Endothelial cell of umbilical vein (primary cell): ENCODE measurements at regions not wholly inside any gene's neighbourhood (a gene's known extent, or its start where the extent isn't known, plus 50 kb on each side); places are given as distances from the start of the nearest gene placed in this dataset.
A peak's percentile ranks its signal among the peaks of the same experiment; 100 is the strongest.
"Not testable (repeated sequence)": the region's sequence is repeated elsewhere in the genome, so short reads cannot be mapped to it uniquely, and the experiment has no call there.

Experiments used
- BruUV-seq: library from RNA; stranded (reverse); fragments of 400-500 nt; replicated peaks from 2 replicates; lab custom pipeline; 2021; lab: Mats Ljungman, UMichigan
- CTCF ChIA-PET: fragments of 300-600, 350-600 bp; sonication (Branson Sonifier 250); formaldehyde crosslinking; loops from one replicate; lab custom pipeline; 2021; ENCODE audit warnings: antibody characterized with exemption, inconsistent platforms; lab: Charles Lee
- POLR2A ChIA-PET: fragments of 300-600, 350-600 bp; sonication (Branson Sonifier 250); formaldehyde crosslinking; loops from one replicate; lab custom pipeline; 2021; ENCODE audit warnings: antibody characterized with exemption, inconsistent platforms; lab: Charles Lee
- DNase-seq: peaks from one replicate; pipeline ENCODE4 v3.0.0-alpha.2; 2011; ENCODE audit warnings: low read depth, low spot score
- FAIRE-seq: peaks from 2 replicates; lab custom pipeline; 2011; peaks lifted over from hg19 to GRCh38; lab: Jason Lieb, UNC
- H2AFZ ChIP-seq: 2 replicates; pipeline ENCODE4 v1.6.0; 2012; ENCODE audit warnings: low read depth, low read length, control low read depth, inconsistent platforms
- H3K27ac ChIP-seq: 2 replicates; pipeline ENCODE4 v1.5.1; 2011; ENCODE audit warnings: low read depth, mild to moderate bottlenecking, control low read depth, low read length, moderate library complexity; ENCODE audit not compliant: insufficient read depth
- H3K27me3 ChIP-seq, 2 experiments: 2 replicates each; pipeline versions ENCODE4 v1.6.0 to v1.6.1; 2011; ENCODE audit warnings: low read length in 2 of 2, mixed read lengths in 1 of 2; ENCODE audit not compliant: control insufficient read depth in 2 of 2, insufficient read depth in 2 of 2
- H3K36me3 ChIP-seq, 2 experiments: 2 replicates in 1 of 2; 3 replicates in 1 of 2; pipeline ENCODE4 v1.5.1; 2011; ENCODE audit warnings: low read length in 2 of 2, mild to moderate bottlenecking in 1 of 2, moderate library complexity in 1 of 2; ENCODE audit not compliant: control insufficient read depth in 2 of 2, insufficient read depth in 2 of 2; ENCODE audit errors: extremely low read depth in 1 of 2
- H3K4me1 ChIP-seq: 3 replicates; pipeline ENCODE4 v1.5.1; 2011; ENCODE audit warnings: mild to moderate bottlenecking, low read length; ENCODE audit not compliant: control insufficient read depth, insufficient read depth; ENCODE audit errors: extremely low read depth
- H3K4me2 ChIP-seq: 2 replicates; pipeline ENCODE4 v1.6.1; 2011; ENCODE audit warnings: low read length, control low read depth, mixed read lengths; ENCODE audit not compliant: insufficient read depth
- H3K4me3 ChIP-seq, 3 experiments: fragments of 200-600 bp in 1 of 3; sonication (generic), shearing (Covaris generic) in 1 of 3; replicated peaks in 1 of 3; 2 replicates each; pipeline ENCODE4 v1.5.1; 2011 to 2016; ENCODE audit warnings: control low read depth in 3 of 3, low read length in 3 of 3, mild to moderate bottlenecking in 2 of 3, inconsistent platforms in 1 of 3, low read depth in 1 of 3, moderate library complexity in 1 of 3; ENCODE audit not compliant: insufficient read depth in 1 of 3
- H3K79me2 ChIP-seq: 2 replicates; pipeline ENCODE4 v1.6.0; 2012; ENCODE audit warnings: low read length, inconsistent platforms; ENCODE audit not compliant: control insufficient read depth, insufficient read depth
- H3K9ac ChIP-seq: replicated peaks from 2 replicates; pipeline ENCODE3; 2011; ENCODE audit warnings: low read length, control low read depth; ENCODE audit not compliant: insufficient read depth; ENCODE audit errors: extremely low read depth
- H3K9me1 ChIP-seq: replicated peaks from 3 replicates; pipeline ENCODE4 v1.6.0; 2011; ENCODE audit warnings: mild to moderate bottlenecking, low read length; ENCODE audit not compliant: control insufficient read depth, insufficient read depth; ENCODE audit errors: extremely low read depth
- H3K9me3 ChIP-seq: replicated peaks from 2 replicates; pipeline ENCODE4 v1.5.1; 2012; ENCODE audit warnings: low read length, inconsistent platforms; ENCODE audit not compliant: control insufficient read depth, insufficient read depth
- H4K20me1 ChIP-seq: replicated peaks from 2 replicates; pipeline ENCODE3; 2011; ENCODE audit warnings: mild to moderate bottlenecking, low read length; ENCODE audit not compliant: control insufficient read depth, insufficient read depth; ENCODE audit errors: extremely low read depth
- dilution Hi-C: fragments of 300-500 bp; cut with MboI; formaldehyde crosslinking; loops from one replicate; pipeline ENCODE4 v1.15.0; 2019; ENCODE audit warnings: low sequenced_read_pairs; ENCODE audit not compliant: extremely low pct_ligation_motif_present
- intact Hi-C: fragments of 100-400 bp; cut with micrococcal nuclease; formaldehyde crosslinking; loops from one replicate; pipeline ENCODE4 v1.10.0; 2022
- TF ChIP-seq, protein P1 (sequence below), 2 donors: IDR thresholded peaks; 1 replicate in 1 of 2; 2 replicates in 1 of 2; pipeline ENCODE4 v1.5.1; 2011; ENCODE audit warnings: low read length in 2 of 2, mild to moderate bottlenecking in 2 of 2, moderate library complexity in 2 of 2, control low read depth in 1 of 2, inconsistent platforms in 1 of 2, low read depth in 1 of 2; ENCODE audit not compliant: insufficient read depth in 1 of 2; ENCODE audit errors: extremely low read depth in 1 of 2

DNA sequence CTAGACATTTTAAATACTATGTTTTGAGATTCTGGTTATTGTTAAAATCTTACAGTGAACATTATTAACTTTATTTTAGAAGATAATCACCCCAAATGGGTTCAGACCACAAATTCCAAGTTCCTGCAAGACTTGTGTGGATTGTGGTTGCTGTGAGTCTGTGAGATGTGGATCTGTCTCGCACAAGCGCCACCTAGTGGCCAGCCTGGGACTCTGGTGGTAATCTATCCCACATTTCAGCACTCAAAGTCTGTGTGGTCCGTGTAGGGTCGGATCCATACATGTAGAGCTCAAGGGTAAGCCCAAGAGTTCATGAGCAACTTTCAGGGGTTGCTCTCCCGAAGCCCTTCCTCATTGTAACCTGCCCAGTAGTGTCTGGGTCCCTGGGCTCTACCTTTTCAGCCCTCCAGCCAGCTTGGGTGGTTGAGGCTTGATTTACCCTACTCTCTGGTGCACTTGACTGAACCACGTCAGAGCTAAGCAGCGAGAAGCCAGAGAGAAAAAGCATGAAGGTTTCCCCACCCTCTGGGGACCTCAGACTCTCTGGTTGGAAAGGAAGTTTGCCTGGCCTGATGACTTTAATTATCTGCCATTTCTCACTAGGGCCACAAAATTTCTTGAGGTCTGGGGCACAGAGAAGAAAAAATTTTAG lies 129.2 kb downstream of the ARHGAP11B start:
- TF ChIP-seq, protein P1, sequence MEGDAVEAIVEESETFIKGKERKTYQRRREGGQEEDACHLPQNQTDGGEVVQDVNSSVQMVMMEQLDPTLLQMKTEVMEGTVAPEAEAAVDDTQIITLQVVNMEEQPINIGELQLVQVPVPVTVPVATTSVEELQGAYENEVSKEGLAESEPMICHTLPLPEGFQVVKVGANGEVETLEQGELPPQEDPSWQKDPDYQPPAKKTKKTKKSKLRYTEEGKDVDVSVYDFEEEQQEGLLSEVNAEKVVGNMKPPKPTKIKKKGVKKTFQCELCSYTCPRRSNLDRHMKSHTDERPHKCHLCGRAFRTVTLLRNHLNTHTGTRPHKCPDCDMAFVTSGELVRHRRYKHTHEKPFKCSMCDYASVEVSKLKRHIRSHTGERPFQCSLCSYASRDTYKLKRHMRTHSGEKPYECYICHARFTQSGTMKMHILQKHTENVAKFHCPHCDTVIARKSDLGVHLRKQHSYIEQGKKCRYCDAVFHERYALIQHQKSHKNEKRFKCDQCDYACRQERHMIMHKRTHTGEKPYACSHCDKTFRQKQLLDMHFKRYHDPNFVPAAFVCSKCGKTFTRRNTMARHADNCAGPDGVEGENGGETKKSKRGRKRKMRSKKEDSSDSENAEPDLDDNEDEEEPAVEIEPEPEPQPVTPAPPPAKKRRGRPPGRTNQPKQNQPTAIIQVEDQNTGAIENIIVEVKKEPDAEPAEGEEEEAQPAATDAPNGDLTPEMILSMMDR (IDR thresholded peaks at IDR 0.05; ENCODE audit: extremely low read depth in 1 of 2, insufficient read depth in 1 of 2, low read depth in 1 of 2, low read length in 2 of 2) = peak in 1 of 2 donors; percentile 36
- H3K9me3 ChIP-seq, dilution Hi-C loops, H2AFZ ChIP-seq, H3K27me3 ChIP-seq, POLR2A ChIA-PET, H3K9ac ChIP-seq, H3K36me3 ChIP-seq, H3K27ac ChIP-seq, H3K4me2 ChIP-seq, BruUV-seq, intact Hi-C loops, H3K79me2 ChIP-seq, DNase-seq, H3K9me1 ChIP-seq, H3K4me1 ChIP-seq, H4K20me1 ChIP-seq, H3K4me3 ChIP-seq, CTCF ChIA-PET: not testable (repeated sequence)
- FAIRE-seq = peak; percentile 94

DNA sequence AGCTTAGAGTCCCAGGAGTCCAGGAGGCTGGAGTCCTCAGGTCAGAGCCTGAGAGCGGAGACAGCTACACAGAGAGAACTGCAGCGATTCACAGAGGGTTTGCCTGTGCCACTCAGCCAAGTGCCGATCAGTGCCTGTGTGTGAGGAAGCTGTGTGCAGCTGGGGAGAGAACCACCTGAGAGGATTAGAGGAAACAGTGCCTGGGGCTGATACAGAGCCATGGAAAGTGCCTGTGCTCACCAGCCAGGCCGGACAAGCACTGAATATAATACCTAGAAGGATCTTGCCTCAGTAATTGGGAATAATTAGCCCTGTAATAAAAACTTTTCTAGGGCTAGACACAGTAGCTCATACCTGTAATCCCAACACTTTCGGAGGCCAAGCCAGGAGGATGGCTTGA lies 134.7 kb downstream of the ARHGAP11B start:
- intact Hi-C loops, H4K20me1 ChIP-seq, BruUV-seq, H3K9me1 ChIP-seq, POLR2A ChIA-PET, dilution Hi-C loops, H3K4me1 ChIP-seq, FAIRE-seq, H3K4me2 ChIP-seq, DNase-seq, H3K79me2 ChIP-seq, H3K27ac ChIP-seq, H3K9ac ChIP-seq, H2AFZ ChIP-seq, H3K36me3 ChIP-seq, H3K4me3 ChIP-seq, H3K9me3 ChIP-seq, CTCF ChIA-PET, H3K27me3 ChIP-seq: not testable (repeated sequence)

DNA sequence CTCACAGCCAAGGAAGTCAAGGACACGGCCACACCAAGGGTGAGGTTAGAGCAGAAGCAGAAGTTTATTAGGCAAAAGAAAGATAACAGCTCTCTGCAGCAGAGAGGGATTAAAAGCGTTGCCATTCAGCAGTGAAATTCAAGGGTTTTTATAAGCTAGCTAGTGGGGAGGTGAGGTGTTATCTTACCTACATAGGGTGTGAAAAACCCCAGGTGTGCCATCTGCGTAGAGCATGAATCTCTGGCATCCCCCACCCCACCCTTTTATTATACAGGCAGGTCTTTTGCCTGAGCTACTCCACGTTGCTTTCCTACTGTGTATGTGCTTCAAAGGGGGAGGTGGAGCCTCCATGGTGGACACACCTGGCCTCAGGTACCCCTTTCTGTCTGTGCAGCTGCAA lies 135.4 kb downstream of the ARHGAP11B start:
- POLR2A ChIA-PET, dilution Hi-C loops, H3K4me1 ChIP-seq, BruUV-seq, FAIRE-seq, H3K9me3 ChIP-seq, H3K4me3 ChIP-seq, H3K9ac ChIP-seq, H3K27ac ChIP-seq, H3K36me3 ChIP-seq, H2AFZ ChIP-seq, H3K9me1 ChIP-seq, intact Hi-C loops, H3K27me3 ChIP-seq, H3K4me2 ChIP-seq, H3K79me2 ChIP-seq, DNase-seq, CTCF ChIA-PET, H4K20me1 ChIP-seq: not testable (repeated sequence)
